PFSK-1 (cell line): ENCODE measurements at regions not wholly inside any gene's neighbourhood (a gene's known extent, or its start where the extent isn't known, plus 50 kb on each side); places are given as distances from the start of the nearest gene placed in this dataset.

ENCODE experiments used
- FOXP2 ChIP-seq: optimal IDR thresholded peaks from 2 replicates; pipeline ENCODE3; 2011; ENCODE audit warnings: borderline replicate concordance, control low read depth, inconsistent platforms; ENCODE audit not compliant: insufficient read depth; ENCODE audit errors: extremely low read length, extremely low read depth
- POLR2AphosphoS5 ChIP-seq: IDR thresholded peaks from 2 replicates; pipeline ENCODE4 v1.6.1; 2012; ENCODE audit warnings: low read depth, mild to moderate bottlenecking, control low read depth, low read length, moderate library complexity
- REST ChIP-seq, 2 experiments: IDR thresholded peaks; 2 replicates each; pipeline versions ENCODE4 v1.6.1 to v1.8.0; 2011 to 2012; ENCODE audit warnings: low read depth in 2 of 2, low read length in 2 of 2, control low read depth in 1 of 2, inconsistent platforms in 1 of 2, mild to moderate bottlenecking in 1 of 2, moderate library complexity in 1 of 2; ENCODE audit not compliant: insufficient read depth in 1 of 2
- SIN3A ChIP-seq: IDR thresholded peaks from 2 replicates; pipeline ENCODE4 v1.6.1; 2012; ENCODE audit warnings: mild to moderate bottlenecking, low read length, moderate library complexity, borderline replicate concordance; ENCODE audit not compliant: insufficient read depth
- TAF1 ChIP-seq: IDR thresholded peaks from 2 replicates; pipeline ENCODE4 v1.6.1; 2012; ENCODE audit warnings: low read length, control low read depth, borderline replicate concordance; ENCODE audit not compliant: insufficient read depth

- TF ChIP-seq POLR2AphosphoS5: no peak
- TF ChIP-seq SIN3A: no peak
- TF ChIP-seq TAF1: no peak
- no peak for TF ChIP-seq REST (IDR thresholded peaks at IDR 0.05; ENCODE audit: insufficient read depth in 1 of 2, low read depth in 2 of 2, low read length in 2 of 2)
- no peak for TF ChIP-seq FOXP2
Observed at GRCh38 chr5:167309941-167310517, 981.4 kb upstream of the WWC1 start.

- TF ChIP-seq POLR2AphosphoS5: no peak
- TF ChIP-seq FOXP2: no peak
- TF ChIP-seq REST (IDR thresholded peaks at IDR 0.05; ENCODE audit: insufficient read depth in 1 of 2, low read depth in 2 of 2, low read length in 2 of 2): no peak
- TF ChIP-seq SIN3A: no peak
- no peak for TF ChIP-seq TAF1
Observed at GRCh38 chr5:167311340-167311739, 980.1 kb upstream of the WWC1 start.

- TF ChIP-seq REST (IDR thresholded peaks at IDR 0.05; ENCODE audit: insufficient read depth in 1 of 2, low read depth in 2 of 2, low read length in 2 of 2): no peak
- no peak for TF ChIP-seq FOXP2
- no peak for TF ChIP-seq SIN3A
- no peak for TF ChIP-seq TAF1
- no peak for TF ChIP-seq POLR2AphosphoS5
Observed at GRCh38 chr5:167312225-167312624, 979.2 kb upstream of the WWC1 start.

- no peak for TF ChIP-seq SIN3A
- TF ChIP-seq FOXP2: no peak
- no peak for TF ChIP-seq TAF1
- TF ChIP-seq REST (IDR thresholded peaks at IDR 0.05; ENCODE audit: insufficient read depth in 1 of 2, low read depth in 2 of 2, low read length in 2 of 2): no peak
- no peak for TF ChIP-seq POLR2AphosphoS5
Observed at GRCh38 chr5:167315762-167316161, 975.7 kb upstream of the WWC1 start.

GRCh38 chr5:167317884-167318283 lies 973.6 kb upstream of the WWC1 start:
- TF ChIP-seq TAF1 (no peak), POLR2AphosphoS5 (no peak), FOXP2 (no peak), SIN3A (no peak), REST (IDR thresholded peaks at IDR 0.05; ENCODE audit: insufficient read depth in 1 of 2, low read depth in 2 of 2, low read length in 2 of 2) (no peak)
